PFSK-1 (cell line): ENCODE measurements at regions not wholly inside any gene's neighbourhood (a gene's known extent, or its start where the extent isn't known, plus 50 kb on each side); places are given as distances from the start of the nearest gene placed in this dataset.

Source experiments
- FOXP2 ChIP-seq: optimal IDR thresholded peaks from 2 replicates; pipeline ENCODE3; 2011; ENCODE audit warnings: borderline replicate concordance, control low read depth, inconsistent platforms; ENCODE audit not compliant: insufficient read depth; ENCODE audit errors: extremely low read length, extremely low read depth
- POLR2AphosphoS5 ChIP-seq: IDR thresholded peaks from 2 replicates; pipeline ENCODE4 v1.6.1; 2012; ENCODE audit warnings: low read depth, mild to moderate bottlenecking, control low read depth, low read length, moderate library complexity
- SIN3A ChIP-seq: IDR thresholded peaks from 2 replicates; pipeline ENCODE4 v1.6.1; 2012; ENCODE audit warnings: mild to moderate bottlenecking, low read length, moderate library complexity, borderline replicate concordance; ENCODE audit not compliant: insufficient read depth
- TAF1 ChIP-seq: IDR thresholded peaks from 2 replicates; pipeline ENCODE4 v1.6.1; 2012; ENCODE audit warnings: low read length, control low read depth, borderline replicate concordance; ENCODE audit not compliant: insufficient read depth
- TF ChIP-seq, protein P1 (sequence below), 2 experiments: IDR thresholded peaks; 2 replicates each; pipeline versions ENCODE4 v1.6.1 to v1.8.0; 2011 to 2012; ENCODE audit warnings: low read depth in 2 of 2, low read length in 2 of 2, control low read depth in 1 of 2, inconsistent platforms in 1 of 2, mild to moderate bottlenecking in 1 of 2, moderate library complexity in 1 of 2; ENCODE audit not compliant: insufficient read depth in 1 of 2

DNA sequence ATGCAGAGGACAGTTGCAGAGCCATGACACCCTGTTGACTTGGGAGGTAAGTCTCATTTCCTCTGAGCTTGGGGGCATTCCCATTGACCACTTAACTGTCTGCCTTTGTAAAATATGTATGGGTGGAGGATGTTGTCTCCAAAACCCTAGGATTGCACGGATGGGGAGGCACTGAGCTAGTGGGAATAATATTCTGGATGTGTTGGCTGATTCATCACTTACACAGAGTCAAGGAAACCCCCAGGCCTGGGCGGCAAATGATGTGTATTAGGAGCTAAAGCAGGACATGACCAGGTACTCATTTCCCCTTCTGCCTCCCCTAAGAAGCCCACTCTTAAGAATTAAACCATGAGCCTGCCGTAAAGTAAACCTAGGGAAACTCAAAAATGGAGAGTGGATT lies 319.4 kb downstream of the VRK1 start:
- TF ChIP-seq, protein P1, sequence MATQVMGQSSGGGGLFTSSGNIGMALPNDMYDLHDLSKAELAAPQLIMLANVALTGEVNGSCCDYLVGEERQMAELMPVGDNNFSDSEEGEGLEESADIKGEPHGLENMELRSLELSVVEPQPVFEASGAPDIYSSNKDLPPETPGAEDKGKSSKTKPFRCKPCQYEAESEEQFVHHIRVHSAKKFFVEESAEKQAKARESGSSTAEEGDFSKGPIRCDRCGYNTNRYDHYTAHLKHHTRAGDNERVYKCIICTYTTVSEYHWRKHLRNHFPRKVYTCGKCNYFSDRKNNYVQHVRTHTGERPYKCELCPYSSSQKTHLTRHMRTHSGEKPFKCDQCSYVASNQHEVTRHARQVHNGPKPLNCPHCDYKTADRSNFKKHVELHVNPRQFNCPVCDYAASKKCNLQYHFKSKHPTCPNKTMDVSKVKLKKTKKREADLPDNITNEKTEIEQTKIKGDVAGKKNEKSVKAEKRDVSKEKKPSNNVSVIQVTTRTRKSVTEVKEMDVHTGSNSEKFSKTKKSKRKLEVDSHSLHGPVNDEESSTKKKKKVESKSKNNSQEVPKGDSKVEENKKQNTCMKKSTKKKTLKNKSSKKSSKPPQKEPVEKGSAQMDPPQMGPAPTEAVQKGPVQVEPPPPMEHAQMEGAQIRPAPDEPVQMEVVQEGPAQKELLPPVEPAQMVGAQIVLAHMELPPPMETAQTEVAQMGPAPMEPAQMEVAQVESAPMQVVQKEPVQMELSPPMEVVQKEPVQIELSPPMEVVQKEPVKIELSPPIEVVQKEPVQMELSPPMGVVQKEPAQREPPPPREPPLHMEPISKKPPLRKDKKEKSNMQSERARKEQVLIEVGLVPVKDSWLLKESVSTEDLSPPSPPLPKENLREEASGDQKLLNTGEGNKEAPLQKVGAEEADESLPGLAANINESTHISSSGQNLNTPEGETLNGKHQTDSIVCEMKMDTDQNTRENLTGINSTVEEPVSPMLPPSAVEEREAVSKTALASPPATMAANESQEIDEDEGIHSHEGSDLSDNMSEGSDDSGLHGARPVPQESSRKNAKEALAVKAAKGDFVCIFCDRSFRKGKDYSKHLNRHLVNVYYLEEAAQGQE (IDR thresholded peaks at IDR 0.05; ENCODE audit: insufficient read depth in 1 of 2, low read depth in 2 of 2, low read length in 2 of 2): no peak
- TF ChIP-seq POLR2AphosphoS5 (no peak), FOXP2 (no peak), TAF1 (no peak), SIN3A (no peak)

DNA sequence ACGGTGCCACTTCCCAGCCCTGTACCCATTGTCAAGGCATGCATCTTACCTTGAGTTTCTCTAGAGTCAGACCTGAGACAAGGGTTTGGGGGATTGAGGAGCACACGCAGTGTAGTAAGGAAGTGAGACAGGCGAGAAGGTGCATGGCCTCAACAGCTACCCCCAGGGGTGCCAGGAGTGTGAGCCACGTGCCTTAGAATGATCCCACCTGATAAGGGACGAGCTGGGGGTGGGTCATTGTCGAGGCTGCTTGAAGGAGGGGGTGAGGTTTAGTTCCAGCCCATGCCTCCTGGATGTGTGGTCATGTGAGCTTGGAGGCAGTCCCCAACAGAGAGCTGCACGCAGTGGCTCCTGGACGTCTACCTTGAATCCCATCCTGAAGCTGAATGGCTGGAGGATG lies 320.5 kb downstream of the VRK1 start:
- TF ChIP-seq FOXP2 (no peak), SIN3A (no peak), TAF1 (no peak), POLR2AphosphoS5 (no peak)
- TF ChIP-seq, protein P1 (IDR thresholded peaks at IDR 0.05; ENCODE audit: insufficient read depth in 1 of 2, low read depth in 2 of 2, low read length in 2 of 2): no peak

DNA sequence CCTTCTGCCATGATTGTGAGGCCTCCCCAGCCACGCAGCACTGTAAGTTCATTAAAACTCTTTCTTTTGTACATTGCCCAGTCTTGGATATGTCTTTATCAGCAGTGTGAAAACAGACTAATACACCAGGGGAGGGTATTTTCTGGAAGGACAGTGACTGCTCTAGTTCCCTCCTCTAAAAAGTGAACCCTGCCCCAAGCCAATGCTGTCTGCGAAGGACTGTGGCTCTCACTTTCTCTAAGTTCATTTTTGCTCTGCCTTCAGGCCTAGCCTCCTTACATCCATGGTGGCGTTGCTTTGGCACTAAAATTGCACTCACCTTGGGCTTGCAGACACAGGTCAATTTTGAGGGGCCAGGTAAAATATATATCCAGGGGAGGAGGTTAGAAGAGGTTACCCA lies 323.0 kb downstream of the VRK1 start:
- TF ChIP-seq TAF1 (no peak), POLR2AphosphoS5 (no peak), SIN3A (no peak), FOXP2 (no peak)
- TF ChIP-seq, protein P1 (IDR thresholded peaks at IDR 0.05; ENCODE audit: insufficient read depth in 1 of 2, low read depth in 2 of 2, low read length in 2 of 2): no peak

DNA sequence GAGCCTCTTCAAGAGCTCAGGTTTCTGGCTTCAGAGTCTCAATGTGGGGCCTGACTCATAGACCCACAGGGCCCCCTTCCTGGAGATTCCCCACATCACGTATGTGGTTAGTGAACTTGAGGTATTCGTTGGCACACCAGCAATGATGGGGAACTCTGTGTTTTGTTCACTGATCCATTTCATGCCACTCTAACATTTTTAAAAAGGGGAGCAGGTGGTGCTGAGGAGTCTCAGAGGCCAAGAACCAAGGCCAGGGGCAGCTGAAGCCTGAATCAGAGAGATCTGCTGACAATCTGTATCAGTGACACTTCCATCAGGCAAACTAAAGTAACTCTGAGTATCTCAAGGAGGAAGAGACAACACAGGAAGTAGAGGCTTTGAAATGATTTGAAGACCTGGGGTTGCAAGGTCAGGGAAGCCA lies 323.4 kb downstream of the VRK1 start:
- no peak for TF ChIP-seq FOXP2
- TF ChIP-seq, protein P1 (IDR thresholded peaks at IDR 0.05; ENCODE audit: insufficient read depth in 1 of 2, low read depth in 2 of 2, low read length in 2 of 2): no peak
- no peak for TF ChIP-seq POLR2AphosphoS5
- TF ChIP-seq SIN3A: no peak
- TF ChIP-seq TAF1: no peak

DNA sequence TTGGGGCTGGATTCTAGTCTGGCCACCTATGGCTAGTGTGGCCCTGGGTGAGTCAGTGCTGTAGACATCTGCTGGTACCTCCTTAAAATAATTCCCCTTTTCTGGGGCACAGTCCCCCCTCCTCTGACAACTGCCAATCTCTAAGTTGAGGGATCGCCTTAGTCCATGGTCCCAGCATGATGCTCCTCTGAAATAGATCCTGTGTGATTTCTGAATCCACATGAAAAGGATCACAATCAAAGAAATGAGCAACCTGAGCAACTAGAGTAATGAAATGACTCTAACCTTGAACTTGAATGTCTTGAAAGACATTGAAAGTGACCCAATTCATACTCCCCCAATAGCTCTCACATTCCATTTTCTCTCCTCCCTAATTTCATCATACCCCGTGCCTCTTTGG lies 332.5 kb downstream of the VRK1 start:
- TF ChIP-seq FOXP2: no peak
- TF ChIP-seq SIN3A: no peak
- TF ChIP-seq, protein P1 (IDR thresholded peaks at IDR 0.05; ENCODE audit: insufficient read depth in 1 of 2, low read depth in 2 of 2, low read length in 2 of 2): no peak
- no peak for TF ChIP-seq TAF1
- no peak for TF ChIP-seq POLR2AphosphoS5
